Activated T-cell treated with anti-CD3 and anti-CD28 coated beads for 24 hours (primary cell): ENCODE measurements at regions not wholly inside any gene's neighbourhood (a gene's known extent, or its start where the extent isn't known, plus 50 kb on each side); places are given as distances from the start of the nearest gene placed in this dataset.
"Not testable (repeated sequence)": the region's sequence is repeated elsewhere in the genome, so short reads cannot be mapped to it uniquely, and the experiment has no call there.

ENCODE experiments used
- DNase-seq: peaks from one replicate; pipeline ENCODE4 v3.0.0-alpha.2; 2020; ENCODE audit warnings: low read depth

- no peak for DNase-seq
Observed at GRCh38 chr20:22070610-22071058, 365.2 kb downstream of the PAX1 start.

GRCh38 chr20:22063753-22064152 is 358.3 kb downstream of the PAX1 start:
- DNase-seq: no peak

- no peak for DNase-seq
Observed at GRCh38 chr20:22062874-22063273, 357.4 kb downstream of the PAX1 start.

DNA sequence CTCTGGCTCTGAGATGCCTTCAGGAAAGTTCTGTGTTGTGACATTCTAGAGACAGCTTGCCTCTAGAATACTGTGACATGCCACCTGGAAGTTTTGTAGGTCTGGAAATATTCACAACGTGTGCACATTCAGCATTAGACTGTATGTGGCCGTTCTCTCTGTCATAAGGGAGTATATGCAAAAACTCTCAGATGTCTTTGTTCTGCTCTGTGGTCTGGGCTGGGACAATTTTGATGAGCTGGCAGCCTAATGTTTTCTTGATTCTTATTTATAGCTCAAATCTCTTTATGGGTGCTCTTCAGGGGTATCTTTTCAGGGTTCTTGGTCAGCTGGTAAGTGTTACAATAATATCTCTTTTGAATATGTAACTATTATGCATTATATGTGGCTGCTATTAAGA is 355.1 kb downstream of the PAX1 start:
- no peak for DNase-seq

- DNase-seq: no peak
Observed at GRCh38 chr20:22058746-22059145, 353.3 kb downstream of the PAX1 start.

DNA sequence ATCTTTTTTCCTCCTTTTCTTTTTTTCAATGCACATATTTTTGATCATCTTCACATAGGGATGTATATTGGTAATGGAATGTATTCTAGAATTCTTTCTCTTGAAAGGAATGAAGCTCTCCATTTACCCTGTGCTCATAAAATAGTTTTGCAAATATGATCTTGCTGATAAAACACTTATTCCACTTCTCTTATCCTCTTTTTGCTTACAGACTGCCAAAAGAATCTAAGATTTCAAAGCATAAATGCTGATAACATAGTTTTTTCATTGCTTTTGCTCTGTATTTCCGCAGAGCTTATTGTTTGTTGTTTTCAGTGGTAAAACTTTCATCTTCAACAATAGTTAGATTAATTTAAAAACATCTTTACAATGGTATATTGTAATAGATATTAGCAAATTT is 350.5 kb downstream of the PAX1 start:
- no peak for DNase-seq

- no peak for DNase-seq
Observed at GRCh38 chr20:22052025-22052650, 346.7 kb downstream of the PAX1 start.

- DNase-seq: not testable (repeated sequence)
Observed at GRCh38 chr20:22045956-22046507, 340.6 kb downstream of the PAX1 start.

GRCh38 chr20:22027423-22027822 is 322.0 kb downstream of the PAX1 start:
- no peak for DNase-seq

GRCh38 chr20:22020201-22020600 is 314.7 kb downstream of the PAX1 start:
- no peak for DNase-seq

GRCh38 chr20:22008456-22008855 is 303.0 kb downstream of the PAX1 start:
- DNase-seq: no peak

DNA sequence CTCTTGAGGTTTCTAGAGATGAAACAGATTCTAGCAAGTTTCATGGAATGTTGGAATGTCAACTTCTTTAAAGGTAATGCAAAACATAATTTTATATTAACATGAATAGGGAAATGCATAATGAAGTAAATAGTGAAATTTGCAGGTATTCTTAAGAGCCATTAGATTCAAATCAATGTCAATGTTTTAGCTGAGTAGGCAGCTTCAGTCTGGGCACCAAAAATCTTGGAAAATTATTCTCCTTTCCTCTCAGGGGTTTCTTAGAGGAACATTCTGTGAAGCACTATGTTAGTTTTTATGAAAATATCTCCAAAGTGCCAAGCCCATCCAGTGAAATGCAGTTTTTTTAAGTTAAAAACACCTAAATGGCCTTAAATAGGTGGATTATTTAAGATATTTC is 300.8 kb downstream of the PAX1 start:
- no peak for DNase-seq

DNA sequence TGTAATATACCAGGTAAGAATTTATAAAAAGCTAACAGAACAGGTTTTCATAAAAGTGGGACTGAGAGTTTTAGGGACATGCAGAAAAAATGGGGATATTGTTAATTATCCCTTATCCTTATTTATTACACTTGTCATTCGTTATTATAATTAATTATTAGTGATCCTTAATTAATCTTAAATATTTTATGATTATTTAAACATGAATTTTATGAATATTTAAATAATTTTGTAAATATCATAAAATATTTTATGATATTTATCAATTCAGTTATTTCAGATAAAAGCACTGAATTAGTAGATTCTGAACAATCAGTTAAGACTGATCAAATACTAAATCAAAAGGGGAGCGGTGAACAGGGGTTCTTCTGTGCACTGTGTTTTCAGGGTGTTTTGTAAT is 300.1 kb downstream of the PAX1 start:
- DNase-seq: no peak

GRCh38 chr20:22004946-22005345 is 299.5 kb downstream of the PAX1 start:
- DNase-seq: no peak

DNA sequence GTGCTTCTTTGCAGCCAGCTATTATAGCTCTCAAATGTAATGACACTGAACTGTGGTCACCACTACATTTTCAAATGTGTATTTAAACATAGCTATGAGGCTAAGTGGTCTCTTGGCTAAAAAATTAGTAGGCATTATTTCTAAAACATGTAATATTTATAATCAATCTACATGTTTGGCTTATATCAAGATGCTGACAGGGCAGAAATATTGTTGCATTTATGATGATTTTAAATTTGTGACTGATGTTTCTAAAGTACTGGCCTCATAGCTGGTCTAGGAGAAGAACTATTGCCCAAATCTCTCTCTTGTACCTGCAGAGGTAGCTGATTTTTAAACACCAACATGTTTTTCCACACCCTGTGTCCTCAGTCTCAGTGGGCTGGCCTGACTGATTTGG is 298.2 kb downstream of the PAX1 start:
- DNase-seq: no peak

DNA sequence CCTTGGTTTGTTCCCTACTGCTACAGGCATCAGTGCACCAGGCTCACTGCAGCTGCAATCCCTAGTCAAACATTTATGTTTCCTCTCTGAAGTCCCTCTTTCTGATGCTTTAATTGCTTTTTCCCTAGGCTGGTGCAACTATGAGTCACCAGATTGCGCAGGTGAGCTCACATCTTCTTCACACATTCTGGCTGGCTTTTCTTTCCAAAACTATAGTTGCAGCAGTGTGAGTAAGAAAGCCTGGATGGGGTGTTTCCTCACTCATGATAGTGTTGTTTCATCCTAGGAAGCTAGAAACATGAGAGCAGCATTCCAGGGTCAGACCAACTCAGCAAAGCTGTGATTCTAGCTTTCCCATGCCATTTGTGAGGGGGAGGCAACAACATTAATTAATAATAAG is 296.4 kb downstream of the PAX1 start:
- no peak for DNase-seq

- no peak for DNase-seq
Observed at GRCh38 chr20:21995461-21995860, 290.0 kb downstream of the PAX1 start.

DNA sequence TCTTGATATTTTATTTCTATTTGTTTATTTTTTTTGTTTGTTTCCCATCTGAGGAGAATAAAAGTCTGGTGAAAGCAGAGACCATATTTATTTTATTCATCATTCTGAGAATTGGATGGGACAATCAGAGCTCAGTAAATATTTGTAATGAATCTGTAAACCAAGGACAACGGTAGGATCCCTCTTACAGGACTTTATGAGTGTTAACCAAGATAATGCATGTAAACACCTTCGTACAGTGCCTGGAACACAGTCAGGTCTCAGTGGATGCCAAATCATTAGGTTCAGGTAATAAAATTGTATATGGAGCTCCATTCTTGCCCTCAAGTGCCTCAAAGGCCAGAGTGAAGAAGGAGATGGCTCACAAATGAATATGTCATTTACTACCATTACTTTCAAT is 288.7 kb downstream of the PAX1 start:
- no peak for DNase-seq

GRCh38 chr20:21982559-21982958 is 277.1 kb downstream of the PAX1 start:
- DNase-seq: no peak

DNA sequence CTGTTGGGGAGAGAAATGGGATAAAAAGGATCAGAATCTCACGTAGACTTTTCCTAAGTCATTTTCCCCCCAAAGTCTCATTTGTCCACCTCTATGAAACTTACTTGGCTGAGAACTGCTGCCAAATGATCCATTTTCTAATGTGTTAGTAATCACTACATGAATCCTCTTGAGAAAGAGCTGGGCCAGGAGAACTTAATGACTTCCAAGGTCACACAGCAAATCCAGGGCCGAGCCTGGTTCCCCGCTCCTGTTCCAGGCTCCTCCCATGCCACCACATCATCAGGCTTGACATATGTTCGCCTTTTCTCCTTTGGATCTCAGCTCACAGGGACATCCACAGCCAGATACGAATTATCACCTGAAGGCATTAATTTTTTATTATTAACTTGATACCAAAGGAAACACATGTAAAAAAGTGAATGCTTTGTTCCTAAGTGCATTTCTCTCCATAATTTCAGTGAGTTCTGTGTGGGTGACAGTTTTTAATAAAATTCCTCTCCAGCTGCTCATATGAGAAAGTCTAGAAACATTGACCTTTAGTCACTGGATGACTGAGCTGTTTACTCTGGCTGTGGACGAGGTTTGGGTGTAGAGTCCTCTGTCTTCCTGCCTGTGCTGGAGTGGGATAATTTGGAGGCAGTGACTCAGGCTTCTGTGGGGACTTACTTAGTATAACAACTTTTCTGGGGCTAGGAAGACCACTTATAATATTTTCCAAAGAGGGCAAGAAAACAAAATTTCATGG is 276.3 kb downstream of the PAX1 start:
- no peak for DNase-seq

- DNase-seq: no peak
Observed at GRCh38 chr20:21981179-21981578, 275.7 kb downstream of the PAX1 start.

DNA sequence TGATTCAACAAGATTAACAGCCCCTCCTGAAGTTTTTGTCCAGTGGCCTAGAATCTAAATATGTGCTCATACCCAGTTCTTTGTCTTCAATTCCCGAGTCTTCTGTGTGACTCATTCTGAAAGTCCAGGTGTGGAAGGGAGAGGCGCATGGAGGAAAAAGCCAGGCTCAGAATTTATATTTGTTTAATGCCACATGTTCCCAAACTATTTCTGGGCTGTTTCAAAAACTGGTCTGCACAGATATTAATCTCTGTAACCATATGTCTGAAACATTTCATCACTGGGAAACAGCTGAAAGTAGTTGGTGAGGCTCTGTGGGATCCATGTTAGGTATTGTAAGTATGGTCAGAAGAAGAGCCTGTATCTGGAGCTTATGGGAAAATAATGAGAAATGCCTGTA is 266.0 kb downstream of the PAX1 start:
- no peak for DNase-seq

DNA sequence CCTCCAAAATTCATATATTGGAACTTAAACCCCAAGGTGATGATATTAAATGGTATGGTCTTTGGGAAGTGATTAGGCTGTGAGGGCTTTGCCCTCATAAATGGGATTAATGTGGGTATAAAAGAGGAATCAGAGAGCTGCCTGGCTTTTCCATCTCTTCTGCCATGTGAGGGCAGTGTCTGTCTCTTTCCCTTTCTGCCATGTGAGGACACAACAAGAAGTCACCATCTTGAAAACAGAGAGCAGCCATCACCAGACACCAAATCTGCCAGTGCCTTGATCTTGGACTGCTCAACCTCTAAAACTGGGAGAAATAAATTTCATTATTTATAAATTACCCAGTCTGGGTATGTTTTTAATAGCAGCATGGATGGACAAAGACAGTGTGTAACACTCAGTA is 263.0 kb downstream of the PAX1 start:
- DNase-seq: no peak

- no peak for DNase-seq
Observed at GRCh38 chr20:21967481-21967880, 262.0 kb downstream of the PAX1 start.
